Aorta (tissue), 5 donors: ENCODE measurements at regions not wholly inside any gene's neighbourhood (a gene's known extent, or its start where the extent isn't known, plus 50 kb on each side); places are given as distances from the start of the nearest gene placed in this dataset.

Experiments
- ATAC-seq: fragments of 200-7000 bp; cut with Tn5 transposase; one replicate; pipeline ENCODE4 v1.9.1; 2022; ENCODE audit warnings: moderate library complexity; ENCODE audit not compliant: low FRiP score
- DNase-seq, 2 donors: peaks; one replicate each; pipeline ENCODE4 v3.0.0-alpha.2; 2020
- H3K27ac ChIP-seq, 2 donors: one replicate each; pipeline ENCODE4 v1.5.1; 2013; ENCODE audit warnings: low read length in 2 of 2, mild to moderate bottlenecking in 2 of 2, moderate library complexity in 2 of 2, control low read depth in 1 of 2, inconsistent platforms in 1 of 2, low read depth in 1 of 2
- H3K27me3 ChIP-seq, 2 donors: one replicate each; pipeline ENCODE4 v1.6.1; 2013; ENCODE audit warnings: control low read depth in 1 of 2, low read length in 1 of 2, mild to moderate bottlenecking in 1 of 2, moderate library complexity in 1 of 2; ENCODE audit not compliant: insufficient read depth in 2 of 2, control insufficient read depth in 1 of 2
- H3K36me3 ChIP-seq, 2 donors: one replicate each; pipeline ENCODE4 v1.6.1; 2013; ENCODE audit warnings: control low read depth in 1 of 2, low read length in 1 of 2, mild to moderate bottlenecking in 1 of 2; ENCODE audit not compliant: insufficient read depth in 2 of 2, control insufficient read depth in 1 of 2
- H3K4me1 ChIP-seq, 2 donors: one replicate each; pipeline ENCODE4 v1.6.1; 2013; ENCODE audit warnings: low read length in 2 of 2, control low read depth in 1 of 2, mild to moderate bottlenecking in 1 of 2, moderate library complexity in 1 of 2; ENCODE audit not compliant: insufficient read depth in 2 of 2, control insufficient read depth in 1 of 2
- H3K4me3 ChIP-seq, 2 donors: one replicate each; pipeline ENCODE4 v1.5.1; 2013; ENCODE audit warnings: low read length in 2 of 2, control low read depth in 1 of 2, mild to moderate bottlenecking in 1 of 2
- H3K9me3 ChIP-seq: one replicate; pipeline ENCODE4 v1.6.1; 2013; ENCODE audit warnings: mild to moderate bottlenecking, low read length; ENCODE audit not compliant: control insufficient read depth
- WGBS, 2 donors: extraction: QIAGEN DNeasy Blood & Tissue Kit; methylation state at CpG; one replicate each; pipeline ENCODE4 v1.1.7; 2013; 5-methylcytosine and 5-hydroxymethylcytosine counted together
- intact Hi-C, 2 donors: fragments of 100-400 bp; cut with DNase I; formaldehyde crosslinking; loops; one replicate each; pipeline versions ENCODE4 v1.14.2 to v1.15.0; 2022
- donor health status: healthy with polysubstance abuse.
- donor health status: Bipolar disorder and iron deficiency.
- donor health status: DM: no; HTN: no; CAD: no.
- donor health status: DM: no; HTN: no; CAD: no.
- donor health status: DM: yes; HTN: yes; CAD: no.

- H3K4me3 ChIP-seq = no peak overlapping the region
- intact Hi-C loops = no loop called here
These were observed 181.4 kb downstream of the GRB14 start for GRCh38 chr2:164439885-164440284.

GRCh38 chr2:164439235-164439634 is 182.0 kb downstream of the GRB14 start:
- Histone ChIP-seq H3K4me1 (no peaks in the 10 kb centered on the region), H3K4me3 (no peak overlapping the region), H3K27ac (no peak overlapping the region), H3K36me3 (no peaks in the 10 kb centered on the region), H3K27me3 (no peaks in the 10 kb centered on the region), H3K9me3 (no peaks in the 10 kb centered on the region)
- DNase-seq = no peak
- intact Hi-C loops = no loop called here
- no peak for ATAC-seq

More at GRCh38 chr2:164439885-164440284, 181.4 kb downstream of the GRB14 start:
- ATAC-seq (no peak), DNase-seq (no peak)
- no peaks in the 10 kb centered on the region for H3K27me3 ChIP-seq
- H3K4me1 ChIP-seq = no peaks in the 10 kb centered on the region
- 93 to 94% methylated on average over 3 of the region's 3 CpGs for WGBS, 2 donors
- no peak overlapping the region for H3K27ac ChIP-seq
- H3K9me3 ChIP-seq = no peaks in the 10 kb centered on the region
- H3K36me3 ChIP-seq = no peaks in the 10 kb centered on the region

GRCh38 chr2:164438490-164439205 is 182.6 kb downstream of the GRB14 start:
- DNase-seq = no peak
- Histone ChIP-seq H3K4me3 (no peak overlapping the region), H3K36me3 (no peaks in the 10 kb centered on the region), H3K27ac (no peak overlapping the region), H3K9me3 (no peaks in the 10 kb centered on the region), H3K27me3 (no peaks in the 10 kb centered on the region), H3K4me1 (no peaks in the 10 kb centered on the region)
- intact Hi-C loops = no loop called here
- ATAC-seq = no peak

- WGBS, 2 donors = 63 to 65% methylated on average over 3 of the region's 3 CpGs
- DNase-seq = no peak
- Histone ChIP-seq H3K27me3 (no peaks in the 10 kb centered on the region), H3K36me3 (no peaks in the 10 kb centered on the region), H3K4me3 (no peak overlapping the region), H3K9me3 (no peaks in the 10 kb centered on the region), H3K4me1 (no peaks in the 10 kb centered on the region), H3K27ac (no peak overlapping the region)
- intact Hi-C loops = no loop called here
- ATAC-seq = no peak
These were observed 185.2 kb downstream of the GRB14 start for GRCh38 chr2:164436131-164436530.

- ATAC-seq = no peak
- WGBS, 2 donors = 32 to 39% methylated on average over 3 of the region's 3 CpGs
- no peak overlapping the region for H3K4me3 ChIP-seq
- H3K27me3 ChIP-seq = no peaks in the 10 kb centered on the region
- no peaks in the 10 kb centered on the region for H3K9me3 ChIP-seq
- no peak for DNase-seq
- H3K36me3 ChIP-seq = no peaks in the 10 kb centered on the region
- intact Hi-C loops = loop anchor here (5.0 kb wide), 2 partner anchors 1083 to 1238 kb away; no protein-coding TSS in a partner anchor
- no peak overlapping the region for H3K27ac ChIP-seq
- no peaks in the 10 kb centered on the region for H3K4me1 ChIP-seq
These were observed 191.0 kb downstream of the GRB14 start for GRCh38 chr2:164430166-164430783.

- H3K27ac ChIP-seq = no peak overlapping the region
- H3K4me1 ChIP-seq = no peaks in the 10 kb centered on the region
- ATAC-seq = no peak
- H3K9me3 ChIP-seq = no peaks in the 10 kb centered on the region
- intact Hi-C loops = loop anchor here (5.0 to 10.0 kb wide), 3 partner anchors 1085 to 1247 kb away; no protein-coding TSS in a partner anchor
- 33 to 56% methylated on average over 2 of the region's 2 CpGs for WGBS, 2 donors
- no peaks in the 10 kb centered on the region for H3K36me3 ChIP-seq
- H3K27me3 ChIP-seq = no peaks in the 10 kb centered on the region
- no peak for DNase-seq
- no peak overlapping the region for H3K4me3 ChIP-seq
These were observed 191.9 kb downstream of the GRB14 start for GRCh38 chr2:164429354-164429753.

GRCh38 chr2:164427111-164427510 is 194.2 kb downstream of the GRB14 start:
- no peak for ATAC-seq

GRCh38 chr2:164420787-164421186 is 200.5 kb downstream of the GRB14 start:
- WGBS, 2 donors = 96 to 98% methylated on average over 5 of the region's 5 CpGs
- ATAC-seq = no peak
- Histone ChIP-seq H3K36me3 (no peaks in the 10 kb centered on the region), H3K4me3 (no peak overlapping the region), H3K27me3 (no peaks in the 10 kb centered on the region), H3K4me1 (no peaks in the 10 kb centered on the region), H3K9me3 (no peaks in the 10 kb centered on the region), H3K27ac (no peak overlapping the region)
- intact Hi-C loops = loop anchor here in 1 of 2 donors (10.0 kb wide), 1 partner anchor 1076 kb away; no protein-coding TSS in a partner anchor
- no peak for DNase-seq

More at GRCh38 chr2:164427111-164427510, 194.2 kb downstream of the GRB14 start:
- no peaks in the 10 kb centered on the region for H3K9me3 ChIP-seq
- no peaks in the 10 kb centered on the region for H3K27me3 ChIP-seq
- no peak overlapping the region for H3K27ac ChIP-seq
- intact Hi-C loops = loop anchor here (5.0 to 10.0 kb wide), 3 partner anchors 1082 to 1245 kb away; no protein-coding TSS in a partner anchor
- H3K36me3 ChIP-seq = no peaks in the 10 kb centered on the region
- H3K4me3 ChIP-seq = no peak overlapping the region
- DNase-seq = no peak
- 96 to 97% methylated on average over 7 of the region's 7 CpGs for WGBS, 2 donors
- no peaks in the 10 kb centered on the region for H3K4me1 ChIP-seq

- no peaks in the 10 kb centered on the region for H3K9me3 ChIP-seq
- DNase-seq = no peak
- no peak overlapping the region for H3K4me3 ChIP-seq
- no peaks in the 10 kb centered on the region for H3K27me3 ChIP-seq
- H3K4me1 ChIP-seq = no peaks in the 10 kb centered on the region
- H3K36me3 ChIP-seq = no peaks in the 10 kb centered on the region
- WGBS, 2 donors = 63 to 70% methylated on average over 2 of the region's 2 CpGs
- H3K27ac ChIP-seq = no peak overlapping the region
- no peak for ATAC-seq
- intact Hi-C loops = no loop called here
These were observed 208.5 kb downstream of the GRB14 start for GRCh38 chr2:164412831-164413230.
